GM21528 (cell line): ENCODE measurements at regions not wholly inside any gene's neighbourhood (a gene's known extent, or its start where the extent isn't known, plus 50 kb on each side); places are given as distances from the start of the nearest gene placed in this dataset.
"Not testable (repeated sequence)": the region's sequence is repeated elsewhere in the genome, so short reads cannot be mapped to it uniquely, and the experiment has no call there.

ENCODE experiments used
- ATAC-seq: cut with Tn5 transposase; IDR thresholded peaks from one replicate; pipeline ENCODE4 v1.9.1; 2021; ENCODE audit warnings: mild to moderate bottlenecking, moderate library complexity; ENCODE audit not compliant: unreplicated experiment, low FRiP score

DNA sequence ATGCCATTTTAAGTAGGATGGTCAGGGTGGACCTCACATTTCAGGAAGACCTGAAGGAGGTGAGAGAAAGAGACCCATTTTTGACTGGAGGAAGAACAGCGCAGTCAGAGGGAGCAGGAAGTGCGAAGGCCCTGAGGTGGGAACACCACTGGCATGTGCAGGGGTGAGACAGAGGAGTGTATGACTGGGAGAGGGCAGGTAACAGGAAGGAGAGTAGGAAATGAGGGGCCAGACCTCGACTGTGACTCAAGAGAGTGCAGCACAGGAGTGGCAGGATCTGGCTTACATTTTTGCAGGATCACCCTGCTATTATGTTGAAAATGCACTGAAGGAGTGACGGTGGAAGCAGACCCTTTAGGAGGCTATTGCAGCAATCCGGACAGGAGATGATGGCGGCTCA, 117.7 kb upstream of the CDYL start:
- ATAC-seq, result no peak

DNA sequence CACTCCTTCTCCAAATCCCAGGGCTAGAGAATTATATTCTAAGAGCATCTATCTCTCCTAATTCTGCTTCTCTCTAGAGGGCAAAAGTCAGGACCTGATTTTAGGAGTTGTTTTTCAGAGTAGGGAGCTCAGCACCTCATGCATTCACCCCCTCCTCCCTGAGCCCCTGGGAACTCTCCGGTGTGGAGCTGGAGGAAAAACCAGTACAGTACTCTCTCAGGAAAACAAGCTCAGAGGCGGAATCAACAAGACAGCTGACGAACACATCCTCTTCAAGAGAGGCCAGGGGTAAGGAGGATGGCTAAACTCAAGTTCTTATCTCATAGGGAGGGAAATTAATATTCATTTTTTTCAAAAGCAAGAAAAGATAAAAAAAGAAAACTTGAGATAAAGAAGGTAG, 120.1 kb upstream of the CDYL start:
- no peak for ATAC-seq

DNA sequence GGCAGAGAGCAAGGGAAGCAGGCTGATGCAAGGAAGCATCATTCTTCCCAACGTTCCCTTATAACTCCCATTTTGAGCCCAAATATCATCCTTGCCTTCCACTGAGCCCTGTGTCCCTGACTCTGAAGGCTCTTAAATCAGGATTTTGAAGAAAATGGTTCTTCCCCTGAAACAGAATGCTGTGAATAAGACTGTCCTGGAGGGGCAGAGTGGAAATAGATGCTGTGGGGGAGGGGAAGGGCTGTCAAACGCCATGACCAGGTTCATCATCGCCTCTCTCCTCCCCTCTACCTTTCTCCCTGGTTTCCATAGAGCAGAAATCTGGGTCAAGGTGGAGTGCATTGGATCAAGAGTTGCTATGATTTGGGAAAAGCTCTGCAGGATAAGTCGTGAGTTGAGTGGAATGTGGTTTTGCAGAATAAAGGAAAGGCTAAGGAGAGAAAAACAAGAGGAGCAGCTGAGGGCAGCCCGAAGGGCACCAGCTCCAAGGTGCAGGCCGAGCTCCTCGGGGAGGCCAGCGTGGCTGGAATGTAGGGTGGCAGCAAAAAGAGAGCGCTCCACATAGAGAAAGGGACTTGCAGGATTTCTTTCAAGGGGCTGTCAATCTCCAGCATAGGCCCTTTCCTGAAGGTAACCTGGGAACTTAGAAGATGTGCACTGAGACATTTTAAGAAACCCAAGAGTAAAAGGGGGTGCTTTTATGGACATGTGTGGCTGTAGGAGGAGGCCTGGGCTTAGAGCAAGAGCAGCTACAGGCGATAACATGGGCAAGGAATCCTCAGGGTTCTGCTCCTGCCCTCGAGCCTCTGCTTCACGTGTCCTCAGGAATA, 120.8 kb upstream of the CDYL start:
- no peak for ATAC-seq

DNA sequence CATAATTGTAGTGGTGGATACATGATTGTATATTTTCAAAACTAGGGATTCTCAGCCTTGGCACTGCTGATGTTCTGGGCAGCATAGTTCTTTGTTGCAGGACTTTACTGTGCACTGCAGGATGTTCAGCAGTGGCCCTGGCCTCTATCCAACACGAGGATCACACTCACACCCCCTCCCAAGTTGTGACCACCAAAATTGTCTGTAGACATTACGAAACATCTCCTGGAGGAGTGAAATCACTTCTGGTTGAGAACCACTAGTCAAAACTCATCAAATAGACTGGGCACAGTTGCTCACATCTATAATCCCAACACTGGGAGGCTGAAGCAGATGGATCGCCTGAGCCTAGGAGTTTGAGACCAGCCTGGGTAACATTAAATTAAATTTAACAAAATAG, 123.1 kb upstream of the CDYL start:
- no peak for ATAC-seq

DNA sequence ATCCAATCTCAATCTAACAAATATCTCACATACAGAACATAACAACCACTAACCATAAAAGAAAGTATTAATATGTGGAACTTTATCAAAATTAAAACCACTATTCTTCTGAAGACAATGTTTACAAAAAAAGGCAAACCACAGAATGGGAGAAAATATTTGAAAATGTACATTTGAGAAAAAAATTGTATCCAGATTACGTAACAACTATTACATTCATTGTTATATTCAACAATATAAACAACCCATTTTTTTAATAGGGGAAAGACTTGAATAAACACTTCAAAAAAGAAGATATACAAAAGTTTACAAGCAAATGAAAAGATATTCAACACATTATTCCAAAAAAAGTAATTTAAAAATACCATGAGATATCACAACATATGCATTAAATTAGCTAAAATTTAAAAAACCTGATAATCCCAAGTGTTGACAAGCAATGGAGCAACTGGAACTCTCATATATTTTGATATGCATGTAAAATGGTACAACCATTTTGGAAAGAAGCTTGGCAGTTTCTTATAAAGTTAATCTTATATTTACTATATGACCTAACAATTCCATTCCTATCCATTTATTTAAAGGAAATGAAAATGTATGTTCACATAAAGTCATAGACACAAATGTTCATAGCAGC, 124.3 kb upstream of the CDYL start:
- no peak for ATAC-seq

DNA sequence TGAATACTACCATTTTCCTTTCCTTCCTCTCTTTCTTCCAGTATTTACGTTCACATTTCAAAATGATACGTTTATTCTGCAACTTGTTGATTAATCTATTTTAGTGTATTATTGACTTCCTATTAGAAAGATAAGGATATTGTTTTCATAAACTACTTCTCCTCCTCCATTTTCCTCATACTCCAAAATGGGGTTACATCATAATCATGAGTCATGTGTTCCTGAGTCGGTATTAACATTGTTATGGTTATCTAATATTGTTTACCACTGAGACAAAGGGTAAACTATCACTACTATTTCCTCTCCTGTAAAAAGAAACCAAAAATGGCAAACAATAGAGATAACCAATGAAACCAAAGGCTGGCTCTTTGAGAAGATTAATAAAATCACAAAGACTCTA, 126.5 kb upstream of the CDYL start:
- ATAC-seq, result no peak

DNA sequence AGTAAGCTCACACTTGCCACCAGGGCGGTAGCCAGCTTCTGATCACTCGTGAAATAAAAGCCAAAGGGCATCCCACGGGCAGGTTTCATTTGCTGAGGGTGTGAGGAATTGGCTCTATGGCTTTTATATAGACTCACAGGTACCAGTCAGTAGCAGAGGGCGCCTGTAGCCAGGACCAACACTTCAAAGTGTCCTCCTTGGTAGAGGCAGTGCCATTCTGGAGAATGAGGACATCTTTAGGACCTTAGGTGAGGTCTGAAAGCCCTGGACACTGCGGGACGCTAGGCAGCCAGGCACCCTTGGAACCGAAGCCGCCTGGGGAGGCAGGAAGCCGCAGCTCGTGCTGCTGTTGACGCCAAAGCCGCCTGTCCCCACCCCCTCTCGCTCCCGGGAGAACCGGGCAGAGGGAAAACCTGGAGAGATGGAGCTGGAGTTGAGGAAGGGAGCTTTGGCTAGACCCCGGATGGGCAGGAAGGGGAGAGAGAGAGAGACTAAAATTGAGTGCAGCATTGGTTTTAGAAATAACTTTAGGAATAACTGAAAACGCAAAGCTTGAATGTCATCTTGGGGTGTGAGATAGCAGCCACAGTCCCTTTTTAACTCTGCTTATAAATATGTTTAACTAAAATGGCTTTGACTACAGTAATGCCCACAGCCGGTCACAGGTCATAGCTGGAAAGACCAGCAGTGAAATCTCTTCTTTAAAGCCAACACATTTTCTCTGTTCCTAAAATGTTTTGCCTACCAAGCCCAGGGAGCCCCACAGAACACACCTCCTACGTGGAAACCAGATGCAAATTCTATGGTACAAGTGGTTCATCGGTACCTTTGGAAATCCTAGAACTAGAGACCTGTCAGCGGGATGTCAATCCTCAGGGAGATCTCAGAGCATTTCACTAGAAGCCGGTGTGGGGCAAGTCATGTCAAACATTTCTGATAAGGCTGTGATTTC, 128.5 kb upstream of the CDYL start:
- ATAC-seq, result no peak

DNA sequence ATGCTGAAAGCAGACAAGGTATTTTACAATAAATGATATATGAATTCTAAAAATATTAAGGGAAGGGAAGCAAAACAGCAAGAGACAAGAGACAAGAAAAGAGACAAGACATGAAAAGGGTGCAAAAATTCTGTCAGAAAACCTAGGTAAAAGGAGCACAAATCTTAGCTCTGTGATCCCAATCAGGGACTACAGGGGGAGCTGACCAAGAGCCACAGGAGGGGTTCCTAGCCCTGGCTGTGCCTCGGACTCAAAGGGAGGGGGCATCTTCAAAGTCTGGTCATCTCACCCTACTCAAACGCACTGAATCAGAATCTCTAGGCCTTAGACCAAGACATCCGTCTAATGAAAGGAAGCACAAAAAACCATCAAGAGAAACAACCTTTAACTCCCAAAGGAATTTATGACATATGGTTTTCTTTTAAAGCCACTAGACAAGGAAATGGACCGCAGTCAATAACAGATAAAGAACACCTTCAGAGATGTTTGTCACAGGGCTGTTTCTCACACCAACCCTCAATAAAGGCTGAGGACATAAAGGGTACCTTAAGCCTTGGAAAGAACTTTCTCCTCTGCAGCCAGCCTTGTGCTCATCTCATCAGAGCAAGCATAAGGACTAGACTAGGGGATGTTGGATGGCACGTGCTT, 130.4 kb upstream of the CDYL start:
- no peak for ATAC-seq

DNA sequence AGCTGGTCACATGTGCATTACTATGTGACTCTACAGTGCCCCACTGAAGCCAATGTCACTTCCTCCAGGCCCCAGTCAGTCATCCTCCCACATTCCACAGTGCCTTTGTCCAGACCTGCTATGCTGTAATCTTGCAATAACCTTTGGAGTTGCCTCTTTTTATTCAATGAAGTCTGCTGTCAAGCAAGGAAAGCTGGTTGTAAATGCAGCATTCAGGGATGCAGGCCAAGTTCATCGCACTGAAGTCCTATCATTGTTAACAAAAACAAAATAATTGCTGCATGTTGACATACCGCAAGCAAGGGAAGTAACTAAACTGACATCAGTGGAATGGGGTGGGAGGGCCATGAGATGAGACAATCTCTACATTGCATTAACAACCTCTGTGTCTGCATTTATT, 131.2 kb upstream of the CDYL start:
- no peak for ATAC-seq

DNA sequence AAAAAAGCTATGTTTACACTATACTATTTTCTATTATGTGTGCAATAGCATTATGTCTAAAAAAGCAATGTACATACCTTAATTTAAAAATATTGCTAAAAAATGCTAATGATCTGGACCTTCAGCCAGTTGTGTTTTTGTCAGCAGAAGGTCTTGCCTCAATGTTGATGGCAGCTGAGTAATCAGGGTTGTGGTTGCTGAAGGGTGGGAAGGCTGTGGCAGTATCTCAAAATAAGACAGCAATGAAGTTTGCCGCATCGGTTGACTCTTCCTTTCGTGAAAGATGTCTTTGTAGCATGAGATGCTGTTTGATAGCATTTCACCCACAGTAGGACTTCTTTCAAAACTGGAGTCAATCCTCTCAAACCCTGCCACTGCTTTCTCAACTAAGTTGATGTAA, 134.7 kb upstream of the CDYL start:
- ATAC-seq, result no peak

DNA sequence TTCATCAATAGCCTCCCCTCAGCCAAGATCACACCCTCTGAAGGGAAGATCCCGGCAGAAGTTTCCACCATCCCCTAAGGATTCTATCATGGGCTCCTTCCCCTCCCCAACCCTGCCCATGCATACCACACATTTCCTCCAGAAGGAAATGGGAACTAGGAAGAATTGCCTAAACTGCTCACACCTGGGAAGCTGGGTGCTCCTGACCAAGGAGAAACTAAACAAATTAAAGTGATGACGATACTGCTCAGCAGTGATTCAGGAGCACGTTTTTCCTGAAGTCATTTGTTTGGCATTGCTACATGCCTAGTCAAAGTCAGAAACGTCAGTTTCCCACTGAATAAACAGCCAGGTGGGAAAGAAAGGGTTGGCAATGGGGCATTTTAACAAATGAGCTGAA, 136.1 kb upstream of the CDYL start:
- ATAC-seq, result no peak

DNA sequence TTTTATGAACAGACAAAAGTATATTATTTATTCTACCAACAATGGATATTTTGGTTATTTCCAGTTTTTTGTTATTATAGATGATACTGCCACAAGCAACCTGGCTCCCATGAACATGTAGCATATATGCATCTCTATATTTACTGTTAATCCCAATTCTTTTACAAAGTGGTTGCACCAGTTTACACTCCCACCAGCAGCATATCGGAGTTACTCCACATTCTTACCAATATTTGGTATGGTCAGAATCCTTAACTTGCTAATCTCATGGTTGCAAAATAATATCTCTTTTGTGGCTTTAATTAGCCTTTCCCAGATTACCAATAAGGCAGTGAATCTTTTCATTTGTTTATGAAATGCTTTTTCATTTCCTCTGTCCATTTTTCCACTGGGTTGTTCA, 137.6 kb upstream of the CDYL start:
- ATAC-seq, result no peak

DNA sequence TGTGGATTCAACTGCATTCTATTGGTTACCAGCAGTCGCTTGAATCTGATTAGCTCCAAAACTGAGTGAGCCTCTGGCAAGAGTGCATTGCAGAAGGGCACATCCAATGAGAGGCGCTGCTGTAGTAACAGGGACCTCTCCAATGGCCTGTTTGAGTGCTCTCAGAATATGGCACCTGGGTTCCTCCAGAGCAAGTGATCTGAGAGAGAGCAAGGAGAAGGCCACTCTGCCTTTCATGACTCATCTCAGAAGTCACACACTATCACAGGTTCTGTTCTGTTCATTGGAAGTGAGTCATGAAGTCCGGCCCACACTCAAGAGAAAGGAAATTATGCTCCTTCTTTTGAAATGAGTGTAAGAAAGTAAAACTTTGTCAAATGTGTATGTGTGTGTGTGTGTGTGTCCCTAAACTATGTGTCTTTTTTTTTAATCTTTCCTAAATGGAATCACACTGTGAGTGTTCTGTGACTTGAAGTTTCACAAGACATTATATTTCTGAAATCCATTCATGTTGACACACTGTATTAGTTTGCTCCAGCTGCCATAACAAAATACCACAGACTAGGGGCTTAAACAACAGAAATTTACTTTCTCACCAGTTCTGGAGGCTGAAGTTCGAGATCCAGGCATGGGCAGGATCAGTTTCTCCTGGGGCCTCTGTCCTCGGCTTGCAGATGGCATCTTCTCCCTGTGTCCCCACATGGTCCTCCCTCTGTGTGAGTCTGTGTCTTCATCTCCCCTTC, 138.3 kb upstream of the CDYL start:
- no peak for ATAC-seq

DNA sequence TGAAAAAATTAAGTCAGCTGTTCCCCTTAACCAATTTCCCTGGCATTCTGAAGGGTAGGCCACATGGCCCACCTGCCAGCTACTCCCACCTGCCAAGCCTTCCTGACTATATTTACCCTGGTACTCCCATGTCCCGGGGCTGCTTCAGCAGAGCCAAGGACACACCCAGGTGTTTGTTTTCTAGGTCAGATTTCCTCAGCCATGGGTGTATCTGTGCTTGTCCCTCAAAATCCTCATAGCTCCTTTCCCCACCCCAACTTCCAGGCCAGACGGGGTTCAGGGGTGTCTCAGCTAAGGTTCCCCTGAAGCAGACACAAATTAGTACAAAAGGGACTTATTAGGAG, 139.4 kb upstream of the CDYL start:
- ATAC-seq, result no peak

DNA sequence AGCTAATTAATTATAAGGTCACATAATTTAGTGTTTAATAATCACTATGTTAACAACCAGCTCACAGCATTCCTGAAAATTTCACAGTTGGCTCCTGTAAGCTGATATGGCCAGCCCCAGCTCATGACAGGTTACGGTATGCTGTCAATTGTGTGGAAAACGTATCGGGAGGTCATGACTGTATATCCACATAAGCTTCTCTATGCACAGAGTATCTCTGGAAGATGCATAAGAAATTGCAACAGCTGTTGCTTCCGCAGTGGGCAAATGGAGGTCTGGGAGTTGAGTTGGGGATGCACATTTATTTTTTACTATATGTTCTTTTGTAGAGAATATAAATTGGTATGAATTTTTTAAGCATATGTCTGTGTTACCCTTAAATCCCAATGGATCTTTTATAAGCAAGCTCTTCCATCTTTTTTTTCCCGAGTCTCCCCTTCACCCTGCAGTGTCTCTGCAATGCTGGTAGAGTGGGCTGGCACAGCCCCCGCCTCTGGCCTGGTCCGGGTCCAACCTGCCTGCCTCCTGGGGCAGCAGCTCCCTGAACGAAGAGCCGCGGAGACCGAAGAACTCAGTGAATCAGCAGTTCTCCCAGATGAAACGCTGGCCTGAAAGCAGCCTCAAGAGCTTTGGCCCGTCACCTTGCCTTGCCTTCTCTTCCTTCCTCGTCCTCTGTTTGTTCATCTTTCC, 139.9 kb upstream of the CDYL start:
- no peak for ATAC-seq

DNA sequence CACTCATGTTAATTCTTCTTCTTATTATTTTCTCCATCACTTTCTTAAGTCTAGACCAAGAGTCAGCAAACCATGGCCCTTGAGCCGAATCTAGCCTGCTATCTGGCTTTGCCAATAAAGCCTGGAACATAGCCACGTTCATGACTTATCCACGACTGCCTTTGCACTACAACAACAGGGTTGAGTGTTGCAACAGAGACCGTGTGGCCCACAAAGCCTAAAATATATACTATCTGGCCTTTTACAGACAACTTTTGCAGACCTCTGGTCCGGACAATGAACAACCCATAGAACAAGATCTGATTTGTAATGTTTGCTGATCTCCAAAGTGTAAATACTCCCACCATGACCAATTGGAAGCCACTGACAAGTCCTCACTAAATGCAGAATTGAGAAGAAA, 140.5 kb upstream of the CDYL start:
- no peak for ATAC-seq

DNA sequence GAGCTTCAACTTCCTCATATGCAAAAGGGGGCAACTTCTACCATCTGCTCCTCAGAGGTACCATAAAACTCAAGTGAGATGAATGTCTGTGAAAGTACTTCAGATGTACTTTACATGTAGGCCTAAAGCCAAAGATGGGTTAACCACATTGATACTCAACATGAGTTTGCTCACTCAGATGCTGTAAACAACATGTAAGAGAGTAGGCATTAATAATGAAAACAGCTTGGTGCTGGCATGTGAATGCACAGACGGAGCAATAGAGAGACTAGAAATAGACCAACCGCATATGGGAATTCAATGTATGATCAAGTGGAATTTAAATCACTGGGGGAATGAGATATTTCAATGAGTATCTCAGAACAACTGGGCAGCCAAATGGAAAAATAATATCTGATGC, 143.8 kb upstream of the CDYL start:
- no peak for ATAC-seq

DNA sequence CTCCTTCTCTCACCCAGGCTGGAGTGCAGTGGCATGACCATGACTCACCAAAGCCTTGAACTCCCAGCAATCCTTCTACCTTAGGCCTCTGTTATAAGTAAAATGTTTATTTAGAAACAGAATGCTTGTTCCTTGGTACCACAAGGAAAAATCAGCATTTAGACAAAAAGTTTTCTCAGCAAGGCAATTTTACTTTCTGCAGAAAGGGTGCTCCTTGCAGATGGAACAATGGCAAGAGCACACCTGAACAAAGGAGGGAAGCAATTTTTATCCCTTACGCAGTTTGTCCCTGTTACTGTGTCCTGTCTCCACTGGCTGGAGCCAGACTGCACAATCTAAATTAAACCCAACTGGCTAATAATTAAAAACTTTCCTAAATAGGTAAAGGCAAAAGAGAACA, 146.4 kb upstream of the CDYL start:
- not testable (repeated sequence) for ATAC-seq

DNA sequence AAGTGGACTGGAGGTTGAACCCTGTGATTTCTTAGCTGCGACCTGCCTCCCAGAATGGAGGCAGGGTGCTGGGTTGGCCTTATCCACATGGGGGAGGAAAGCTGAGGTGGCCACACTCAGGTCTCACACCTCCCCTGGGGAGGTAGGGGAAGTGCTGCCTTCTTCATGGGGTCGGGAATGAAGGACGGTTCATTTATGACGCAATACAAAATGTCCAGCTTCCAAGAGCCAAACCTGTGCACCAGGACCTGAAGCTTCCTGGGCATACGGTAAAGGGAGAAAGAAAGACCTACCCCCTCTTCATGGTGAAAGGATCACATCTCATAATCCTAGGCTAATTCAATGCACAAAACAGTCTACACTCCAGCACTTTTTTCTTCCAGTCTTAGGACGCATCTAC, 150.6 kb upstream of the CDYL start:
- no peak for ATAC-seq

DNA sequence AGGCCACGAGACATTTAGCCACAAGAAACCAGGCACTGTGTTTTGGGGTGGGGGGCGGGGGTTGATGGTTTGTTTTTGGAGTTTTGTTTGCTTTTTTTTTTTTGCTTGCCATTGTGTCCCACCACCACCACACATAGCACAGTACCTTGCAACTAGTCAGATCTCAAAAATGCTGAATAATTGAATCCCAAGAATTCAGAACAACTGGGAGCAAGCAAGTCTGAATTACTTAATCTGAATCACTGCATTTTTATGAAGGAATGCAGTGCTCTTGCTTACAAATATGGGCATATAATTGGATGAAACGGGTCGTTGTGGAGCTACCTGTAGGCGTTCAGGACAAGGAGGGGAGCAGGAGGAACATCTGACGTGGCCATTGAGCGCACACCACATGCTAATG, 151.5 kb upstream of the CDYL start:
- no peak for ATAC-seq
